AG20443 (cell line): ENCODE measurements at regions not wholly inside any gene's neighbourhood (a gene's known extent, or its start where the extent isn't known, plus 50 kb on each side); places are given as distances from the start of the nearest gene placed in this dataset.
"Not testable (repeated sequence)": the region's sequence is repeated elsewhere in the genome, so short reads cannot be mapped to it uniquely, and the experiment has no call there.

Source experiments
- DNase-seq: peaks from one replicate; pipeline ENCODE4 v3.0.0; 2012; ENCODE audit warnings: low spot score, mixed read lengths

DNA sequence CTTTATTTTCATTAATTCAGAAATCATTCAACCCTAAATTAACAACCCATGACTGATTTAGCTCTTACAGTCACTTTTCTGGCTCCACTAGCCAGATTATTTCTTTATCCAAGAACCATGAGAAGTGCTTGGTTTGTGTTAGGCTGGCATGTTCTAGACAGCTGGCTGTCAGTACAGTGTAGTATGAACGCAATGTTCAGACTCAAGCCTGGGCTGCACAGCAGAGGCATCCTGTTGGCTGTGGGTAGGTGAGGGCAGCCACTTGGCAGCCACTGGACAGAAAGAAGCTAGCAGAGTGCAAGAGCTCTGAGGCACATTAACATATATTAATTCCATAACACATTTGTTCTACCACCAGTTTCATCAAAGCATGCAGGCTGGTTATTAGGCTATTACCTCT lies 522.9 kb upstream of the FSHR start:
- DNase-seq: no peak

DNA sequence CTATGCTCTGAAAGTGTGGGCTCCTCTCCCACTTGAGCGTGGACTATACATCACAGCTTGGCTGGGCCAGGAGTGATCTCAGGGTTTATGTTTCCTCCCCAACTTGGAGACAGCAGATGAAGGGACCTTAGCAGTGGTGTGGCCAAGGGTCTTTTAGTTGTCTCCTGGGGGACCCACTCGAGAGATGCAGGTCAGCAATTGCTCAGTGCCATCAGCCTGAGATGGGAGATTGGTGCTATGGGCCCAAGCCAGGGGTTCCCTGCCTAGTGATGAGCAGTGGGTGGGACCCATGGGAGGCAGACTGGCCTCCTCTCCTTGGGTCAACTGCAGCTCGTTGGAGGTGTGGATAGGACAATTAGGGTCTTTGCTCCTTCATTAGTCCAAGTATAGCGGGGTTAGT lies 510.5 kb upstream of the FSHR start:
- no peak for DNase-seq

DNA sequence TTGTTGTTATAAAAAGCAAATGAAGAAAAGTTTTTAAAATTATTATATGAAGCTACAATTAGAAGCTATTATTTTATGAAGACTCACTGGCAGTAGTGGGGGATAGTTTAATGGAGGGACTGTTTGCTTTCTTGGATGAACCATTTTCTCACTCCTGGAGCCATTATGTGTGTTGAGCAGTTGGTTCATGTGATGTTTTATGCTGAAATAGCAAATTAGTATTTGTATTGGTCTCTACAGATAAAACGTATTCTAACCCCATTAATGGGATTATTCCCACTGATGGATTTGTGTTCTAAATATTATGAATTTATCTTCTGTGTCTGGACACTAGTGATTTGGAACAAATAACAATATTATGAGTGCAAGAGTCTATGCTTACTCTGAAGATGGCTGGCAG lies 507.5 kb upstream of the FSHR start:
- DNase-seq: no peak

DNA sequence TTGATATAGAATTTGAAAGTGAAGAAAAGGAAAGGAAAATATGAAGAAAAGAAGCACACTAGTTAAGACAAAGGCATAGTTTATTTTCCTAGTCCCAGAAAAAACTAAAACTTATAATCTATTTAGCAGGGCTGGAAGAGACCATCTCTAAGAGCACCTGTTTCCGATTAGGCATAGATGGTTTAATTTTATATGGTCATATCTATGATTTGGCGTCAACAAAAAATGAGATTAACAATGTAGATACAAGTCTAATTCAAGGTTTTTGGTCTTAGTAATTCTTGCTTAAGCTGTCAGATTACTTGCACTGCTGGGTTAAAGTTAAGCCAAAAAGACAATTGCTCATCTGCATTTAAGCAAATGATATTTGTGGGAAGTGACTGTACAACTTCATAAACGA lies 502.5 kb upstream of the FSHR start:
- no peak for DNase-seq

DNA sequence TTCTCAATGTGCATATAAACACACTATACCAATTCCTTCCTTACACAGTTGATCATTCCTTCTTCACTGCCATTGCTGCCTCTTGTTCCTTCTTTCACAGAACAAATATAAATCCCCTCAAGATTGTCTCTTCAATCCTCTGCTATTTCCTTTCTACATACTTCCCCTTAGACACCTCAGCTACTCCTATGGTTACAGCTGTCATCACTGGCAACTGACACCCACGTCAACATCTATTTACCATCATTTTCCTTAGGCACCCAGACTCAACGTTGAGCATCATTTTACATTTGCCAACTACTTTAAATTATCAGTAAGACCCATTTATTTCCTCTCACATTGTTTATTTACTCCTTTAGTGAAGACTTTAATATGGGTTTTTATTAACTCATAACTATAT lies 488.8 kb upstream of the FSHR start:
- DNase-seq: no peak

DNA sequence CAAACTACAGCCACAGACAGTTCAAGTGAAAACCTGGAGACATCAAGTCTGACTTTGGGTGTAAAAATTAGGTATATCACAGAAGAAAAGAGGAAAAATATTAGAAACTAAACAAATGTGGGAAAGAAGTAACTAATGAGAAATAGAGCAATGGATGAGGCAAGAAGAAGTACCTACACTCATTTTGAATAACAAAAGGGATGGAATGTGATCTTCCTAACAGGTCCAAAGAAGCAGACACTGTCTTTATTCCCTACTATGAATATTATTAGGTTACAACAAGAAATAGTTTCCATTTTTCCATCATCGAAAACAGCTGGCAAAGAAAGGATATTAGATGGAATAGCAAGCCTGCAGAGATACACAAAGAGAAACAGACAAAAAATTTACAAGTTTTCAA lies 486.3 kb upstream of the FSHR start:
- DNase-seq: no peak

DNA sequence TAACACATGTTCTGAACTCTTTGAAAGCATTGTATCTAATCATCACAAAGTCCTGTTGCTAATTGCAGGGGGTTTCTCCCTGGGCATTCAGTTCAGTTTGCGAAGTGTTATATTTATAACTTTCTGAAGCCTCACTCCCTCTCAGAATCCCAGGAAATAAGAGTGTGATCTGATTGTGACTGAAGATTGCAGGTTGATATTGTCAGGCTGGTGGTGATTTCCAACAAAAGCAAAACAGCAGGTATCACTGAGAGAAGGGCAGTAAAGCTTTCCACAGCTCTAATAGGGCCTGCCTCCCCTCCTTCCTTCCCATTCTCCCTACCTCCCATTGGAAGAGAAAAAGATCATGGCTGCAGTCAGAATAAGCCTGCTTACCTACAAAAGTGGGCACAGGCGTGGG lies 466.7 kb upstream of the FSHR start:
- DNase-seq: no peak

DNA sequence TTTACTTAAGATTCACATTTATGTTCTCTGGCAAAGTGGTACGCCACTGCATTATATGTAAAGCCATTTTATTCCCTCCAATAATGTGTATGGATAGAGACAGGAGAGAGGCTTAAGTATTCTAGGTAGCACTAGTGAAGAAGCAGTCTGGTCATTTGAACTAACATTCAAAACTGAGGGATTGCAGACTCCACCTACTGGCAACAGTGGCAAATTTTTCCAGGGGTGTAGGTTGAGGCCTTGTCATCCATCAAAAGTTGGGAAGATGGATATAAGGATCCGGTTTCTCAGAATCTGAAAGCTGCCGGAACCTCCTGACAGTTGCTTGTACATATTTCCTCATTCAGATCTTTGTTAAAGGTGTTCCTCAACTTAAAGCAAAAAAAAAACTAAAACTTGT lies 465.5 kb upstream of the FSHR start:
- no peak for DNase-seq

DNA sequence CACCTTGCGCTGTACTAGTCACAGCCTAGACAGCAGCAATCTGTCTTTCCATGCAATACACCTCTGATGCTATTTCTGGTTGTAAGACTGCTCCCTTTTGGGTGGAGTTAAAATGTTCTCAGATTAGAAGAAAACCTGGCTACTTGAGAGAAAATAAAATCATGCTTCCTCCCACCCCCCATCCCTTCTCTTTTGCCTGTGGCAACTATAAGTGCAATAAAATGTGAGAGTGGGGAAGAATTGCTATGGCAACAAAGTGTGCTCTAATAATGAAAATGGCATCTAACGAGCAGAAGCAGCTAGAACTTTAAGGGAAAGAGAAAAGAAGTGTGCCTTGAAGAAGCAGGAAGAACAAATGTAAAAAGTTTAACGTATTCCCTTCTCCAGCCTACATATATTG lies 464.2 kb upstream of the FSHR start:
- no peak for DNase-seq

DNA sequence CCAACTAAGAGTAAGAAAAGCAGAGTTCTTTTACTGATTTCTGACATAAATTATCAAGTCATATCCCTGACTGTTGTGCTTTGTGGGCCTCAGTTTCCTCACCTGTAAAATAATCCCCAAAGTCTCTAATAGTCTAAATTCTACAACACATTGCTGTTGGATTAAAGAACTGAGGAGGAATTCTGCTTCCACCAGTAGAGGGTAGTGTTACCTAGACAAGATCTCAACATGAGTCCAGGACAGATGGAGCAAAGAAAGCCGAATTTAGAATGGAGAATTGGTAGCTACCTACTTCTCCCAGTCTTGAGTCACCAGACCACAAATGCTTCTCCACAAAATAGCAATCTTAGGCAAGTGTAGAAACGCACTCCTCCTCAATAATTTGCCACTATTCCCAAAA lies 462.5 kb upstream of the FSHR start:
- DNase-seq: no peak

DNA sequence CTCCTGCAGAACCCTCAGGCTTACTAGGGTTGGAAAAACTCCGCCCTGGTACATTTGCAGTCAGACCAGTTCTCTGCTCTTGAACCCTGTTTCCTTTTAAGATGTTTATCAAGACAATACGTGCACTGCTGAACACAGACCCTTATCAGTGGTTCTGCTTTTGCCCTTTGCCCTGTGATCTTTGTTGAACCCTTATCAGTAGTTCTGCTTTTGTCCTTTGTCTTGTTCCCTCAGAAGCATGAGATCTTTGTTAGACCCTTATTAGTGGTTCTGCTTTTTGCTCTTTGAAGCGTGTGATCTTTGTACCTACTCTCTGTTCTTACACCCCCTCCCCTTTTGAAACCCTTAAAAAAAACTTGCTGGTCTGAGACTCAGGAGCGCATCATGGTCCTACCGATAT lies 457.5 kb upstream of the FSHR start:
- not testable (repeated sequence) for DNase-seq

DNA sequence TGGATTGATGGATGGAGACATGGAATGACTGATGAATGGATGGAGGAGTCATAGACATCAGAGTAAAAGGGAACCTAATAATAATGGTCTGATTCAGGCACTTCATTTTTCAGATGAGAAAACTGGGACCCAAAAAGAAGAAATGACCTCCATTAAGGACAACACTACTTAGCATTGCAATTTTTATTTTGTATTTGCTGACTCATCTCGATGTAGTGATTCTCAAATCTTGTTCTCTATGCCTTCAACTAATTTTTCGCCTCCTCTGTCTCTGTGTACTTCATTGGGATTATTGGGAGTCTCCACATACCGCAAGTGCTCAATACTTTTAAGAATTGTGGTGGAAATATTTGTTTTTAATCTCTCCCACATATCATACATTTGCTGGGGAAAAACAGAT lies 446.2 kb upstream of the FSHR start:
- no peak for DNase-seq

DNA sequence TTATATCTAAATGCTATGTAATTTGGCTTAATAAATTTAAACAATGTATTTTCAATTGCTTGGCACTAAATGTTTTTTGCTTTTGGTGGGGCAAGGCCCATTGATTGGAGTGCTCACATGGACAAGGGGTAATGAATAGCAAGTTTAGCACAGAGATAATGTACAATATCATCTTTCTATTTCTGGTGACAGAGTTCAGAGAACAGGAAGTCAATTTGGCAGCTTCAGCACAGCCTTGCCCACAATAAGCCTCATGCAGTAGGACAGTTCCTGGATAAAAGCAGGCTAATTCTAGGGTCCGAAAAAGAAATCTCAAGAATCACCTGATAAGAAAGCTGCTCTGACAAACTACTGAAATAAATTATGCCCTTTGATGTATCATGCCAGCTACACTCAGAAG lies 443.9 kb upstream of the FSHR start:
- no peak for DNase-seq

DNA sequence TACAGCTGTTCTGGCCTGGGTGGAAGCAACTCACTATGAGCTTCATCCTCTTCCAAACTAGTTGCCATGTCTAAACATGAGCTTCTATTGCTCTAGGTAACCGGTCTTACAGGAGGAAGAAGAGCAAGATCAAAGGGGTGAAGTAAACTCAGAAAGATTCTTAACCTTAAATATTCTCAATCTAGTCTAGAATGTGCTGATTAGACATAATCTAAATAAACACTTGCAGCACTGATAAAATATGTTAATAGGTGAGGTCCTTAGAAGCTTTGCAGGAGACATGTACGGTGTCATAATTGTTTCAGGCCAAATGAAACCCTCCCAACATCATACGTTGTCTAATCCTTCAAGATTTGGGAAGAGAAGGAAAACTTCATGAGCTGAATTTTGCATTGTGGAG lies 431.6 kb upstream of the FSHR start:
- DNase-seq: no peak

DNA sequence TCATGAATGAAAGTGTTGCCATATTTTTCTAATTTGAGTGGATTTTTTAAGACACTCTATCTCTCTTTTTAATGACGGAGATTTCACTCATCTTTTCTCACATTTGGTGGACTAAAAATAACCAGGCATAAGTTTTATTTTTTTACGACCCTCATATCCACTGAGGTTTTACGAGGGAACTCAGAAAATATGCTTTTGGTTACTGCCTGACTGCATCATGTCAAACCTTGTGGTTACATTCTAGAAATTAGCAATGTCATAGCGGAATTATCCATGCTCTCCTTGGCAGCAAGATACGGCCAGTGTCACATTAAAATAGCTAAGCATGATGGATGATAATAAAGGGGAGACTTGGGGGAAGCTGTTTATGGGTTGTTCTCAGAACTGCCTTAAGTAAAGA lies 428.6 kb upstream of the FSHR start:
- DNase-seq: no peak

DNA sequence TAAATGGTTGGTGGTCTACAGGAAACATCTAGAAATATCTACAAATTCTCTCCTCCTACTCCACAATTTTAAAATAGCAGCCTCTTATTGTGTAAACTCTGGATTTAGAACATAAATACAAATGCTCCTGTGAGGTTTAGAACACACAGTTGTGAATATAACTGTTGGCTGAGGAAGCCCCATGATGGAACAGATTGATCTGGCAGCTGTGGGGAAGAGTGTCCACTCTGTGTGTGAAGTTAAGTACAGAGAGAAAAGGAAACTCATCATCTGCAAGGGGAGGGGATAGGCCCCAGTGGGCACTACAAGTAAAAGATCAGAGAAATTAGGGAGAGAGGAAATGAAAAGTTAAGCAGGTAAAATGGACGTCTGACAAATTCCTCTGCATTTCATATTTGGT lies 422.7 kb upstream of the FSHR start:
- no peak for DNase-seq

DNA sequence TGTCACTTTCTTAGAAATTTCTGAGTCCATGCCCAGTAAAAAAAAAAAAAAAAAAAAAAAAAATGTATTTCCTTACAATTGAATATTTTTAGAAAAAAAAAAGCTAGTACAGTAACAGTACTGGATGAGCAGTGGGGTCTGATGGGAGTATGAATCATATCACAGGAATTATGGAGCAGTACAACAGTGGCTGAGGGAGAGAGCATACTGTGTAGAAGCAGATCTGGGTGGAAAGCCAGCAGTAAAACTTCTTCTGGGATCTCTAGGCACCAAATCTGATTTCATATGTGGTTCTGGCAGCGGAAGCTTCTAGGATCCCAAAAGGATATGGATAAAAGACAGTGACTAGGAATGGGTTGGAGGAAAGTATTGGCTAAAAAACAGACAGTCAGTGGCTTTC lies 414.9 kb upstream of the FSHR start:
- no peak for DNase-seq

DNA sequence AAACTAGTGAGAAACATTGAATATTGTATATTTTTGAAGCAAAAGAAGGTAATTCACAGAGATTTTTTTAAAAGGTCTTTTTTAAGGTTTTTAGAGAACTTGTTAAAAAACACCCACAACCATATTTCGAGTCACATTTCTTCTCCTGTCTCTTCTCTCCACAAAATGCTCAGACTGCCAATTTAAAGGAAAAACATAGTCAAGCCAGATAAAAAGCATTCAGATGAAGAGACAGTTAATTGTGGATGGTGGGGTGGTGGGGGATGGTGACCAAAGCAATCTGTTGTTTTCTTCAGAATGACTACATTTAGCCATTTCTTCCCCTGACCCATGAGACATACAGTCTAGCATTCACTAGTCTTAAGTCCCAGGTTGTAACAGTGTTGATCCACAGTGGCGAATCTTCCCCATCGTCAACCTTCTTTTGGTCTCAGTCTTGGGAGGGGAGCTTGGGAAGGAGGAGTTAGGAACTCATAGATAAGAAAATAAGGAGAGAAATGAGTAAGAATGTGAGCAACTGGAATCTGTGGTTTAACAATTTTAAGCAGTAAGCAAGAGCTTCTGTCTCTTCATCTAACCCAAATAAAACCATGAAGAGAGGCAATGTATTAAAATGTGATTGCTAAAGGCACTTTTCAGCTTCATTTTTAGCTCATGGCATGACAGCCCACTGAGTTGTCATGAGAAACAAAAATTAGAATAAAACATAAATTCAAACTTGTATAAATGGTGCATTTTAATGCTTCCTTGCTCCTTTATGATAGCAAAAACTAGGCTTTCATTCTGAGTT lies 413.7 kb upstream of the FSHR start:
- DNase-seq: no peak

DNA sequence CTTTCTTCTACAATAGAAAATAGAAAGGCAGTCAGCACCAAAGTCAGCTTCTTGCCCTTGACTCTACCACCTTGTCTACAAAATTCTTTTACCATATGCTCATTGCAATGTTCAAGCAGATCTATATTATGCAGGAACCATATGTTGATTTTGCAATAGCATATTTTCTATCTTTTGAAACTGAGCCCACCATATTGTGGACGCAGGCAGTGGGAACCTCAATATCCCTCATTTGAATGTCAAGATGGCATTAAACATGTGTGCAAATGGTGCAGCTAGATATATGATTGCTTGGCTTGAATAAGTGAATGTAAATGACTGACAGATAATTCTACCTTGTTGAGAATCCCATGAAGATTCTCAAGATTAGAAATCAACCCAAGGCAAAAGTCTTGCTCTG lies 412.7 kb upstream of the FSHR start:
- DNase-seq: no peak

DNA sequence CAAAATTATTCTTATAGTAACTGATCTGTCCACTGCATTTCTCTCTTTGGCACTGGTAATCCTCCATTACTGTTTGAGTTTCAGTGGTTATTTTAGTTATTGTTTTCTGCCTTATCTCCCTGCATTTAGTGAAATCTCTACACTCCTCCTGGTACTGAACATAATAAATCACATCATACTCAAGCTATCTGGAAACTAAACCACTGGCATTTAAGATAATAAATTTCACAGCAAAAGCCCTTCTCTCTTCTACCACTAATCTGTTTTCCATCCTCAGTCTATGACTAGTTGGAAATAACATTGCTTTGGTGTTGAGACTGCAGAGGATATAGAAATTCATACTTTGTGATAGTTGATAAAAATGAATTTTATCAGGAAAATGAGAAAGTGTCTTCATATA lies 399.3 kb upstream of the FSHR start:
- DNase-seq: no peak

DNA sequence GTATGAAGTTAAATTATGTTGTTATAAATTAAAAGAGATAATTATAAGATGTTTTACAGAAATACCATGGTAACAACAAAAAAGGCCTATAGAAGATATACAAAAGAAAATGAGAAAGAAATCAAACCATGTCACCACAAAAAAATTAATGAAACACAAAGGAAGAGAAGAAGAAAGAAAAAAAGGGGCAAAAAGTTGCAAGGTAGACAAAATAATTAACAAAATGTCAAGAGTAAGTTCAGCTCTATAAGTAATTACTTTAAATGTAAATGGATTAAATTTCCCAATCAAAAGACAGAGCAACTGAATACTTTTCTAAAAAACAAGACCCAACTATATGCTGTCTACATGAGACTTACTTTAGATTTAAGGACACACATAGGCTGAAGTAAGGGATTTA lies 378.4 kb upstream of the FSHR start:
- DNase-seq: no peak

DNA sequence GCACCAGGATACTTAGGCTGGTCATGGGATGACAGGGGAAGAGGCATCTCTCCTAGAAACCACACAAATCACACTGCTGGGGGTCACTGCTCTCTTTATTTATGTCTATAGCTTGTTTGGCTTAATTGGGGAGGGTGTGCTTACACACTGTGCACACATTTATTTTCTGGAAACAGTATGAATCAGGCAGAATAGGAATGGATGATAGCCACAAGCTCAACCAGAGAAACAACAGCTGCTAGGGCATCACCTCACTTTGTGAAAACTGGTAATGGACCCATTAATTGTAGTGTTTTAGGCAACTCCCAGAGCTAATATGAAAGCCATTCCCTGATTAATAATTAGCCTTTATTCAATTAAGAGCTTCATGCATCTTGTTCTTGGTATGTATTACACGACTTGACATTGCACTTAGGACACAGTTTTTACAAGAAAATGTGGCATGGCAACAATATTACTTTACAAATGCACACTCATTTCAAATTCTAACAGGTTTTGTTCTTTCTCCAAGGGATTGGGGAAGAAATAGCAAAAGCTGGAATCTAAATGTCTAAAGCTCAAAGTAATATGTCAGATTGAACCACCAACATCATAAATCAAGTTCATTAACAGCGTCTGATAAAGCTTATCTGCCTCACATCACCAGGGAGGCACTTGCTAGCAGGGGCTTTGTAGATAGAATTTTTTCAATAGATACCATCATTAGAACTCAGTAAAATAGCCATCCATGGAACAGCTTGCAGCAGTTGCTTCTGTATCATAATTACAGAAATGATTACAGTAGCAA lies 361.9 kb upstream of the FSHR start:
- no peak for DNase-seq

DNA sequence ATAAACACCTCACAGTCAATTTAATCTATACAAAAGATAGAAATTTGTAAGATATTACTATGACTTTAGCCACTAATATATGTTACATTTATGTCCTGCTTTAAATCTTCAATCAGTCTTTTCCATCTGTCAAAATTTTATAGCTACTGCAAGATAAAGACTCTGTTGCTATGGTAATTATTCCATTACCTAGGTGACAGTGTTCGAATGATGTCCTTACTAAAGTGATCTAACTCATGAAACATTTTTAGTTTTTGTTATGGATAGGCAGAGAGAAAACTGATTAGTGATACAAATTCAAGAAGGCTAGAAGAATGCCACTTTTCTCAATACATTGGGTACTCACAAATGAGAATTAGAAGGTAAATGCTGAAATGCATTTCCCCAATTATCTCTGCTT lies 359.9 kb upstream of the FSHR start:
- DNase-seq: no peak

DNA sequence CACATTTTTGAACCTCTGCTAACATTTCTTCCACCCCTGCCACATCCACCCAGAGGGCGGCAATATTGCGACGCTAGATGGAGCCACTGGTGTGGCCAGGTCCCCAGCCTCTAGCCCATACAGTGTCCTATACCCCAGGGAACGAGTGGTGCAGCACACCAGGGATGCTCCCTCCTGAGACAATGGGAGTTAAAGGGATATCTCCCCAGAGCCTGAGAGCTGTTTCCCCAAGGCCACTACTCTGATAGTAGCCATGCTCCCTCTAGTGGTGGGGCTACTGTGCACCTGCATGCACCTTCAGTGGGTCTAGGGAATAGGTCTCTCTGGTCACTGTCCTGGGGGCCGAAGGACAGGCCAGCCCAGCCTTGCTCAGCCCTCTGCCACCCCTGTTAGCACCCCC lies 336.4 kb upstream of the FSHR start:
- DNase-seq: peak; percentile 4
